GM18868 (cell line): ENCODE measurements at regions not wholly inside any gene's neighbourhood (a gene's known extent, or its start where the extent isn't known, plus 50 kb on each side); places are given as distances from the start of the nearest gene placed in this dataset.
"Not testable (repeated sequence)": the region's sequence is repeated elsewhere in the genome, so short reads cannot be mapped to it uniquely, and the experiment has no call there.

ENCODE experiments used
- ATAC-seq: cut with Tn5 transposase; IDR thresholded peaks from one replicate; pipeline ENCODE4 v1.9.1; 2021; ENCODE audit warnings: mild to moderate bottlenecking, moderate library complexity; ENCODE audit not compliant: unreplicated experiment

DNA sequence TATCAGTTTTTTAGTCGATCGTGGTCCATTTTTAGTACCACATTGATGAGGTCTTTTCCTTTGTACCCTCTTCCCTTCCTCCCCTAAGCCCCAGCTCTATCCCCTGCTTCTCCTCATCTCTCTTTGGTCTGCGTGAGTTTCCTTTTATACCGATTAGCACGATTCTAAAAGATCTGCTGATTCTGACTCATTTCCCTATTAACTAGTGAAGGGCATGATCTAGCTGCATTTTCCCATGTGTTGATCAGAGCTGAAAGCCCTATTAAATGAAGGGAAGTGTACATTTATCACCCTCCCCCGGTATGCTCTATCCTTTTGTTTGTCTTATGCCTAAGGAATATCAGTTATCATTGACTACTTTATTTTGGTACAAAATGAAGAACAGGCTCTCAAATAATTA lies 181.7 kb upstream of the NPY2R start:
- ATAC-seq = no peak

DNA sequence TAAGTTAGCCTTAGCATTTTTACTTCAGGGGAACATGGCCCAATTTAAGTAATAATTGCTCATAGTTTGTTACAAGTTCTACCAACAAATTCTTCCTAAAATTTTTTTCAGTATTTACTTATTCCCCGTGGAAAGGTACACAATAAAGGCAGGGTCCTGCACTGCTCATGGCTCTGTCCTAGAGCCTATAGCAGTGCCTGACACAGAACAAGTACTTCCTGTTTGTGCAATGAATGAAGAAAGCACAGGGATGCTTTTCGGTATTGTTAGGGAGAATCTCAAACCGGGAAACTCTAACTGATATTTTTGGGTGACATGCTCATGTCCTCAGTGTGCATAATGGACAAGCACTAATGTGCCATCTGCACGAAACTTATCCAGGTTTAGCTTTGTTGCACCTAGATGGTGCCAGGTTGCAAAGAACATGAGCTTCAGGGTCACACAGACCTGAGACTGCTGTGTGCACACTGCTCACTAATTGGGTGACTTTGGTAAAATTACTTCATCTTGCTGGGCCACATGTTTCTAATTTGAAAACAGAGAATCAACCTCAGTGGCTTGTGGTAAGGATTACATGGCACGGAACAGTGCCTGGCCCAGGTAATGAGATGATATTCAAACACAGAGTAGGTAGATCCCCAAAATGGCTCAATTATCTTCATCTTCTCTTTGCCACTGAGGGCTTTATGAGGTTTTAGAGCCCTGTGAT lies 175.8 kb upstream of the NPY2R start:
- ATAC-seq = peak; percentile 96

DNA sequence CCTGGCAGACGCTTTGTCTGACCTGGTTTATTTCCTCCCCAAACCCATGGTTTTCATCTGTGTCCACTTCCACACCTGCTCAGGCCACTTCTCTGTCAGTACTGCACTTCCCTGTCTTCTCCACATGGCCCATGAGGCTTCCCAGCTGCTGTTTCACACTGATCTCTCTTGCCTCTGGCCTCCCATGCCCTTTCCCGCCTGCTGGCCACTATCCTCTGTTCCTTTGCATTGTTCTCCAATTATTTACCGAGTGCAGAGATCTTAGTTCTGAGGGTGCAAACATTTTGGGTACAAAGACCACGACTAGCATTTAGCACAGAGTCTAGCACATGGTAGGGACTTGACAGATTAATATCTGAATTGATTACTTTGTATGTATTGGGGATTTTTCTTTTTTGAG lies 174.8 kb upstream of the NPY2R start:
- no peak for ATAC-seq

DNA sequence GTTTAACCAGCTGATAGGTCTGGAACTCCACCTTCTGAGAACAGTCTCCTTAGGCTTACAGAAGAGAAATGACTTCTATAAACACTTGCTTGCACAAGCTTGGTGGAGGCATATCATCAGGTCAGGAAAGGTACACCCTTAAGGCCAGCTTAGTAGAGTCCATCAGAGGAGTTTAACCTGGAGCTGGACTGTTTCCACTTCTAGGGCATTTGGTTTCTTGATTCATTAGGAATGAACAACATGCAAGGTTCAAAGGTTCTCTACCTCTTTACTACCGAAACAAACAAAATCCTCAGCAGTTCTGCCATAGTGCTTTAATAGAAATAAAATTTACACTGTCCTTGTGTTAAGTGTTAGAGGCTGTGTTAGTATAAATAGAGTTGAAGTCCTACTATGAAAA lies 171.4 kb upstream of the NPY2R start:
- ATAC-seq = no peak

DNA sequence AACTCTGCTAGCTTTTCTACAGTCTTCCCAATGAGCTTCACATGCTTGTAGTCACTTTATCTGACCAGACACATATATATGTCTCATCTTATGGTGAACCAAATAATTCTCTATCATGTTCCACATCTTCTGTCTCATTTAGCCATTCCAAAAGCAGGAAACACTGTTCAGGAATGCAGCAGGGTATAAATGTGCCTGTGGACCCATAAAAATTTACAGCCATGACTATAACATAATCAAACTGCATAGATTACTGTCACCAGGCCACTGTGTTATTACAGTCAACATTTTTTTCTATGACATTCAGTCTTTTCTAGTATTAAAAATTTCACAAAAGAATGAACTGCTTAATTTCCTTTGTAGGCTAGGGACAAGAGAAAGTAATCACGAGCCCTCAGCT lies 170.0 kb upstream of the NPY2R start:
- no peak for ATAC-seq

DNA sequence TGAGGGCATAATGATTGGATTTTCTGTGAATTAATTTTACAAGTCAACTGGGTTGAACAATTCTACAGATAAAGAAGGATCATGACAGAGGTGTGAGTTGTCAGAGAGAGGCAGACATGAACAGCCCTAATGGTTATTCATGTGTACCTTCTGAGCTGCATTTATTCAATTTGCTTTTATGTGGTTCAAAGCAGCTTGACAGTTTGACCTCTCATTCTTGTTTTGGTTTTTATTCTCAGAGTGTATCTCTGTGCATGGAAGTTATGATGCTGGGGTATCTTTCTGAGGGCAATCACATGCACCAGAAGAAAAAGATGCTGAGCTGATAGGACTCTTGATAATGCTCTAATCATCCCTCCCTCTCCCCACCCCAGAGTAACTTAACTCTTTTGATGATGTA lies 169.3 kb upstream of the NPY2R start:
- peak; percentile 58 for ATAC-seq

DNA sequence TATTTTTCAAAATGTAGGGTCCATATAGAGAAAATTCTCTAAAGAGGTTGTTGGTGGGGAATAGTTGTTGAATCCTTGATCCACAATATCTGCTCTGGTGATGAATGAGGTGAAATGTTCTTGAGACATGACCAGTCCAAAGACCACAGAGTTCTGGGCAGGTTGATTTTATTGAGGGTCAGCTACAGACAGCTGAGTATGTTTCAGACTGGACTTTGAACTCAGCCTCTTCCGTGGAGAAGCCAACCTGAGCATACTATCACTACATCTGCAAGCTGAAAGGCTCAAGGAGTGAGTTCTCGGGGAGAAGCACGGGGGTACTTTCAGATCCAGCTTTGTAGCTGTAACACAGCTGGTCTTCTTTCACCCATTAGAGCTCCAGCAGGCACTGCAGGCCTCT lies 168.4 kb upstream of the NPY2R start:
- ATAC-seq = no peak

DNA sequence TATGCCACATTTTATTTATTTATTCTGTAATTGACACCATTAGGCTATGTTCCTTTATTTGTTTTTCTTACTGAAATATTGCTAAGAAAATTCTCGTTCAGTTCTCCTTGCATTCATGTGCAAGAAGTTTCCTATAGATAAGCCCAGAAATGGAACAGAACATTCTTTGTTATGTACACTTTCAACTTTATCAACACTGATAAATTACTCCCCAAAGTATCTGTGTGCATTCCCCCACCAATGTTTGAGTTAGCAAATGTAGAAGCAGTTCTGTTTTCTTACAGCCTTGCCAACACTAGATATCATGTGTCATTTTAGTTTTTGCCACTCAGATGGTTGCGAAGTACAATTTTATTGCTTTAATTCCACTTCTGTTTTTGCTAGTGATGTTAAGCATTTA lies 166.4 kb upstream of the NPY2R start:
- no peak for ATAC-seq

DNA sequence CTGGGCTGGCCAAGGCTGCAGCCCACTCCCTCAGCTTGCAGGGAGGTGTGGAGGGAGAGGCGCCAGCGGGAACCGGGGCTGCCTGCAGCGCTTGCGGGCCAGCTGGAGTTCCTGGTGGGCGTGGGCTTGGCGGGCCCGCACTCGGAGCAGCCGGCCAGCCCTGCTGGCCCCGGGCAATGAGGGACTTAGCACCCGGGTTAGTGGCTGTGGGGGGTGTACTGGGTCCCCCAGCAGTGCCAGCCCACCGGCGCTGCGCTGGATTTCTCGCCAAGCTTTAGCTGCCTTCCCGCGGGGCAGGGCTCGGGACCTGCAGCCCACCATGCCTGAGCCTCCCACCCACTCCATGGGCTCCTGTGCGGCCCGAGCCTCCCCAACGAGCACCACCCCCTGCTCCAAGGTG lies 164.2 kb upstream of the NPY2R start:
- not testable (repeated sequence) for ATAC-seq

DNA sequence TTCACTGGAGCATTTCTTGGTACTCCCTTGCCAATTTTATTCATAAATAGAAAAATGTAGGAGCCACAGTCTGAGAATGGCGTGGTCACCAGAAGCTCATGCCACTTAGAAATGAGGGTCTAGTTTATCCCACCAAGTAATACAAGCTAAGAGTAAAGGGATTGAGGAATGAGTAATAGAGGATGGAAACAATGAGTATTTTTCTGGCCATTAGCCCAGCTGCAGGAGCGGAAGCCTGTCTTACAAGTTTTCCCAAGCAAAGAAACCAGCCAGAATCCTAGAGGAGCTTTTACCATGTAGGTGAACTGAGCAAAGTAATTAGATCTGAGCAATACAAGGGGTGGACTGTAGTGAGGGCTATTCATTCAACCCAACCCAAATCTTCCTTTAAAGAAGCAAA lies 160.7 kb upstream of the NPY2R start:
- no peak for ATAC-seq

DNA sequence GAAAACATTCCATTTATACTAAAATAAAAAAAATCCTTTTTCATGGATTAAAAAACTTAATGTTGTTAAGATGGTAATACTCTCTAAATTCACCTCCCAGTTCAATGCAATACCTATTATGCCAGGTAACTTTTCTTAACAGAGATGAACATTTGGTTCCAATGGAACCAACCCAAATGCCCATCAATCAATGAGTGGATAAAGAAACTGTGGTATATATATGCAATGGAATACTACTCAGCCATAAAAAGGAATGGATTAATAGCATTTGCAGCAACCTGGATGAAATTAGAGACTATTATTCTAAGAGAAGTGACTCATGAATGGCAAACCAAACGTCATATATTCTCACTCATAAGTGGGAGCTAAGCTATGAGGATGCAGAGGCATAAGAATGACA lies 154.4 kb upstream of the NPY2R start:
- ATAC-seq = not testable (repeated sequence)

DNA sequence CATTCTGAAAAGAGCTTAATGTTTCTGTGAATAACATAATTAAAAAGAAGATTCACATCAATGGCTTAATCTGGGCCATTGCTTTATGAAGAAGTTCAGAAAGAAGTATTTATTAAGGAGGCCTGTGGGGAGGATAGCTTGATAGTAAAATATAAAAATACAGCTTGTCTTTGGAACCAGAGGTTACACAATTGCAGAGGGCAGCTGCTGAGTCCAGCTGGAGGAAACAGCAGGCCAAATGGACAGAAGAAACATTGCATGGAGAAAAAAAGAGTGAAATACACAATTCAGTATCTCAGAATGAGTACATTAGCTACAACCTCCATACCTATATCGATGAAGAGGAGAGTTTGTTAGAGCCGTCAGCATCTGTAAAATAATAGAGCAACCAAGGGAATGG lies 148.0 kb upstream of the NPY2R start:
- ATAC-seq = no peak

DNA sequence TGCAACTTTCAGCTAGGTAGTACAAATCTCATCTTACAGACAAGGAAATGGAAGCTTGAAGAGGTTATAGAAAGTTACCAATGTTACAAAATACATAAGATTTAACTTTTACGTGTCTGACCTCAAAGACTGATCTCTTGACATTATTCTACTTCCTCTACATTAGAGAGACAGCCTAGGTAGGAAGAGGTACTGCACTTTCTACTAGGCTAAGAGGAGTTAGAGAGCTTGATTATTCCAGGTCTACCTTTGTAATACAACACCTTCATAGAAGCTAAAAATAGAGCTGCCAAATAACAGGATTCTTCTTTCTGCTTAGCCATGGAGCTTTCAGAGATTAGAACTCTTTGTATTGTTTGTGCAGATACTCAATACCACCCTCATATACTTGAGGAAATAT lies 147.6 kb upstream of the NPY2R start:
- no peak for ATAC-seq

DNA sequence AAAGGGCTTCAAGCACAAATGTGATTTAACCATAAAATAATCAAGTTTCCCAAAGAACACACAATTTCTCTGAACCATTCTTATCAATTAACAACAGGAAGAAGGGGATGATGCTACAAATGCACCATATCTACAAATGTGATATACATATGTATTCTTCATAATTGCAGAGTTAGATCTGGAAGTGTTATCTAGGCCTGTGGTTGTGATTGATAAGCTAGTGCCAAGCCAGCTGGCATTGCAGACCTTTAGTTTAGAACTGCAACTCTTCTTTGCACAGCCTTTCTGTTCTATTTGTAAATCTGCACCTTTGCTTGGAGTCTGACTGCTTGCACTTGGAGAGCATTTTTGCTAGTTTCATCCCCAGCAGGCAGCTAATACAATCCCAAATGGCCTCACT lies 145.5 kb upstream of the NPY2R start:
- no peak for ATAC-seq

DNA sequence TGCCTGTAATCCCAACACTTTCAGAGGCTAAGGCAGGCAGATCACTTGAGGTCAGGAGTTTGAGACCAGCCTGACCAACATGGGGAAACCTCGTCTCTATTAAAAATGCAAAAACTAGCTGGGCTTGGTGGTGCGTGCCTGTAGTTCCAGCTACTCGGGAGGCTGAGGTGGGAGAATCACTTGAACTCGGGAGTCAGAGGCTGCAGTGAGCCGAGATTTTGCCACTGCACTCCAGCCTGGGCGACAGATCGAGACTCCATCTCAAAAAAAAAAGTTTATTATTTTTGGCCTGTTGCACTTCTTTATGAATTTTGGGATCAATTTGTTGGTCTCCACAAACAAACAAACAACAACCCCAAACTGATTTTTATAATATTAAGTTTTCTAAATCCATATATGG lies 143.5 kb upstream of the NPY2R start:
- not testable (repeated sequence) for ATAC-seq

DNA sequence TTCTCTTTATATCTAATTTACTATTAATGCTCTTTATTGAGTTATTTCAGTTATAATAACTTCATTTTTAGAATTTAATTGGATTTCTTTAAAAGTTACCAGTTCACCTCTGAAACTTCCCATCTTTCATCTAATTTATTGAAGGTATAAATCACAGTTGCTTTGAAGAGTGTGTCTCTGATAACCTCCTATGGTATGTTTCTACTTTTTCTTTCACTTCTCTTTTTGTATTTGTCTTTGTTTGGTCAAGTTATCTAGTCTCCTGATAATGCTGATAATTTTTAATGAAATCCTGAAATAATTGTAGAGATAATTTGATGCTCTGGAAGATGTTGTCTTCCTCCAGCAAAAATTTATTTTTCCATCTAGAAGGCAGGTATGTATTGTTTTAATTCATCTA lies 141.6 kb upstream of the NPY2R start:
- ATAC-seq = no peak

DNA sequence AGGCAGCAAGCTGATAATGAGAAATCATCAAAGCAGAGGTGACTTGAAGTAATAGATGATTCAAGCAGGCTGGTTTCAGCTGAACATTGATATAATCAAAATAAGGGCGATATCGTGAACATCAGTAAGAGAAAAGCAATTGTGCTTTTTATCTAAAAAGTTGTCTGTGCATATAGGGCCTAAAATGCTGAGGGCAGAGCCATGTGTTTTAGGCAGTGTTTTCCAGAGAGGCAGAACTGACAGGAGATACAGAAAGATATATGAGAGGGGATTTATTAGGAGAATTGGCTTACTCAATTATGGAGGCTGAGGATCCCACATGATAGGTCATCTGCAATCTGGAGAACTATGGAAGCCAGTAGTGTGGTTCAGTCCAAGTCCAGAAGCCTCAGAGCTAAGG lies 136.5 kb upstream of the NPY2R start:
- ATAC-seq = peak; percentile 19

DNA sequence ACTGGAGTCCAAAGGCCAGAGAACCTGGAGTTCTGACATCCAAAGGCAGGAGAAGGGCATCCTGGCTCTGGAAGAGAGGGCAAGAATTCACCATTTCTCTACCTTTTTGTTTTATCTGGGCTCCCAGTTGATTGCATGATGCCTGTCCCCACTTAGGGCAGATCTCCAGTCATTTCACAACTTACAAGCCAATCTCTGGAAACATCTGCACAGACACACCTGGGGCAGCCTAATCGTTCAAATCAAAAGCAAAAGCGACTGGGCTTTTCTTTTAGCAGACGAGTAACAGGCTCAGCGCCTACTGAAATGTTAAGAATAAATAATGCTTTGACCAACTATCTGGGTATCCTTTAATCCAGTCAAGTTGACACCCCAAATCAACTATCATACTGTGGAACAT lies 136.0 kb upstream of the NPY2R start:
- ATAC-seq = peak; percentile 70

DNA sequence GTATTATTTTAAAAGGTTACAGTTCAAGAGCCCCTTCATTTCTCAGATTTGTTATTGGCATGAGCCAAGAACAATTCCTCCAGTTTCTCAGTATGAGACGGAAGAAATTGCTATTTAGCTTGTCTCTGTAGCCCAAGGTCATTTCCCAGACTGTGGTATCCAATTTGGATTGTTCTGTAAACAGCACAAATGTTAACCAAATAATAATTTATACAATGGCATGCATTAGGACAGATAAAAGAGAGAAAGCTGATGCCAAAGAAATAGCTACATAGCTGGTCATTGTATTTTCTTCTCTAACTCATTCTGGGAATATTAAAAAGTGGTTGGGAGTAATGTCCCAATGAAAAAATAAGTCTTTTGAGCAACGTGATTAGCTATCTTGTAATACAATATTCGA lies 134.6 kb upstream of the NPY2R start:
- ATAC-seq = no peak

DNA sequence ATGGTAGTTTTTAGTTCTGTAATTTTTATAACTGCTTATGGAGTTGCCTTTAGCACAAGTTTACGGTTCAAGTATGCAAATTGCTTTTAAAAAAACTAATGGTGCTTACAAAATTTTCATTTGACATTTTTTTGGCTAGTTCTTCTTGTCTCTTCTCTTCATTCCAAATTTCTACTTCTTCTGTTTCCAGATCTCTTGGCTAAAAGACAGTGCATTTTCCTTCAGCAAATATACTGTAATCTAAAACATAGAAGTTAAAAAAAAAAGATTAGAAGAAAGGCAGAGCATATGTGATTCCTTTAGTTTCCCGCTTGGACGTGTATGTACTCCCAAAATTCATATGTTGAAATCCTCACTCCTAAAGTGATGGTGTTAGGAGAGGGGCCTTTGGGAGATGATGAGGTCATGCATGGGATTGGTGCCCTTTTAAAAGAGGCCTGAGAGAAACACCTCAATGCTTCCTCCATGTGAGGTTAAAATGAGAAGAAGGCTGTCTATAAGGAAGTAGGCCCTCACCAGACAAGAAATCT lies 132.1 kb upstream of the NPY2R start:
- ATAC-seq = no peak

DNA sequence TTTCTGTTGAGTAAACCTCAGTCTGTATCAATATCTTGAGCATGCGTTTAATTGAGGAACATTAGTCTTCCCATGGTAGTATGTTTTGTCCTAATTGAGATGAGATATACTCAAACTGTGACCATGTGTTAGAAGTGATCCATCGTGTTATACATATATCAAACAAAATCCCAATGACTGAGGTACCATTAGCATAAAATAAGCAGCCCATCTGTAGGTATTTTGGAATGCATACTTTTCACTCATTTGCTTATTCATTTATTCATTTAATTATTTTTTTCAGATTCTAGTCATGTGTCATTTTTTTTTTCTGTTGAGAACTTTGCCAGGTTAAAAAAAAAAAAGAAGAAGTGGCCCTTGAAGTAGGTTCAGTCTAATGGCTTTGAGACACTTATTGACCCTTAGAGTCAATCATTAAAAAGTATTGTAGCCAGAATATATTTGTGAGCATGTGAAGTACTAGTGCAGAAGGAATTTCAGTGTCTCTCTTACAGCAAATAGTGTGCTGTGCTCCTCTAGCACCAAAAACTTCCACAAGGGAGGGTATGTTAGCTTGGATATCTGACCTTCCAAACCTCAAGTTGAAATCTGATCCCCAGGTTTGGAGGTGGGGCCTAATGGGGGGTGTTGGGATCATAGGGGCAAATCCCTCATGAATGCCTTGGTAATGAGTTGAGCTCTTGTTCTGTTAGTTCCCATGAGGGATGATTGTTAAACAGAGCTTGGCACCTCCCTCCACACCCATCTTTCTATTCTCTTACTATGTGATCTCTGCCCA lies 130.8 kb upstream of the NPY2R start:
- no peak for ATAC-seq

DNA sequence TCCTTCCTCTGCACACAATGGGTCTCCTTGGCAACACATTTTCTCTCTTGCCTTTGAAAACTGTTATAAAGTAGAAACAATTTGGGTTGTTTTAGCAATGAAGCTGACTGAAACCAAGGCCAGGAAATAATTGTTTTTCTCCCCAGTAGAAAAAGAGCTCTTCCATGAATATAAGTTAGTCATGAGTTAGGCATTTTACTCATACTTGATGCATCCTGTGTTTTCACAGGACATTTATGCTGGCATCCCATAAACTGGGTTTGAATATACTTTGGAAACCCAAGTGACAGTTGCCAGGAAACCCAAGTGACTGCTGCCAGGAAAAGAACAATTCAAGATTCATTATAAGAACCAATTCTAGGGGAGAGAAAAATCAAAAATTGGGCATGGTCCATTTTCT lies 128.6 kb upstream of the NPY2R start:
- no peak for ATAC-seq
